Neuronal stem cell (in vitro differentiated cells): ENCODE measurements at regions not wholly inside any gene's neighbourhood (a gene's known extent, or its start where the extent isn't known, plus 50 kb on each side); places are given as distances from the start of the nearest gene placed in this dataset.

Source experiments
- DNase-seq: peaks from one replicate; pipeline ENCODE4 v3.0.0-alpha.2; 2013; ENCODE audit warnings: low spot score
- H2AFZ ChIP-seq: one replicate; pipeline ENCODE4 v1.6.1; 2013; ENCODE audit warnings: mild to moderate bottlenecking, low read length, inconsistent platforms
- H2AK5ac ChIP-seq: 2 replicates; pipeline ENCODE4 v1.6.1; 2013; ENCODE audit warnings: low read depth, mild to moderate bottlenecking, inconsistent platforms, low read length, moderate library complexity, mixed read lengths
- H2BK120ac ChIP-seq: 2 replicates; pipeline ENCODE4 v1.6.1; 2013; ENCODE audit warnings: low read depth, mild to moderate bottlenecking, inconsistent platforms, low read length, moderate library complexity, mixed read lengths
- H2BK12ac ChIP-seq: one replicate; pipeline ENCODE4 v1.6.1; 2013; ENCODE audit warnings: low read length, inconsistent platforms
- H2BK15ac ChIP-seq: 2 replicates; pipeline ENCODE4 v1.6.1; 2013; ENCODE audit warnings: mild to moderate bottlenecking, low read length, inconsistent platforms, mixed read lengths
- H2BK5ac ChIP-seq: one replicate; pipeline ENCODE4 v1.6.1; 2013; ENCODE audit warnings: inconsistent platforms, mild to moderate bottlenecking, low read length, moderate library complexity
- H3K14ac ChIP-seq: one replicate; pipeline ENCODE4 v1.6.1; 2013; ENCODE audit warnings: low read length, inconsistent platforms
- H3K18ac ChIP-seq: 2 replicates; pipeline ENCODE4 v1.6.1; 2013; ENCODE audit warnings: low read length, inconsistent platforms
- H3K23ac ChIP-seq: 2 replicates; pipeline ENCODE4 v1.6.1; 2013; ENCODE audit warnings: low read depth, mild to moderate bottlenecking, mixed read lengths, low read length, inconsistent platforms; ENCODE audit not compliant: poor library complexity
- H3K27ac ChIP-seq: replicated peaks from 3 replicates; pipeline ENCODE4 v1.5.1; 2013; ENCODE audit warnings: low read length, inconsistent platforms
- H3K27me3 ChIP-seq, 3 experiments: 2 replicates each; pipeline ENCODE4 v1.6.1; 2013; ENCODE audit warnings: low read length in 3 of 3, mild to moderate bottlenecking in 2 of 3, inconsistent platforms in 1 of 3, low read depth in 1 of 3, mixed read lengths in 1 of 3, moderate library complexity in 1 of 3; ENCODE audit not compliant: control insufficient read depth in 3 of 3, insufficient read depth in 3 of 3
- H3K36me3 ChIP-seq, 2 donors: replicated peaks in 1 of 2; 2 replicates each; pipeline ENCODE4 v1.6.1; 2013; ENCODE audit warnings: low read length in 2 of 2; ENCODE audit not compliant: control insufficient read depth in 2 of 2, insufficient read depth in 2 of 2
- H3K4ac ChIP-seq: 2 replicates; pipeline ENCODE4 v1.6.1; 2013; ENCODE audit warnings: inconsistent platforms, mild to moderate bottlenecking, low read length, moderate library complexity
- H3K4me1 ChIP-seq, 2 donors: 1 replicate in 1 of 2; 2 replicates in 1 of 2; pipeline ENCODE4 v1.6.1; 2013; ENCODE audit warnings: low read length in 2 of 2, low read depth in 1 of 2; ENCODE audit not compliant: control insufficient read depth in 2 of 2, insufficient read depth in 1 of 2
- H3K4me2 ChIP-seq: one replicate; pipeline ENCODE4 v1.6.1; 2013; ENCODE audit warnings: mild to moderate bottlenecking, low read length, inconsistent platforms; ENCODE audit not compliant: insufficient read depth, poor library complexity, severe bottlenecking
- H3K4me3 ChIP-seq, 2 donors: 2 replicates each; pipeline ENCODE4 v1.5.1; 2013; ENCODE audit warnings: low read length in 2 of 2, mild to moderate bottlenecking in 2 of 2, inconsistent platforms in 1 of 2, moderate library complexity in 1 of 2
- H3K79me1 ChIP-seq: one replicate; pipeline ENCODE4 v1.6.1; 2013; ENCODE audit warnings: low read depth, mild to moderate bottlenecking, inconsistent platforms, low read length, moderate library complexity
- H3K9ac ChIP-seq: one replicate; pipeline ENCODE4 v1.6.1; 2013; ENCODE audit warnings: mild to moderate bottlenecking, low read depth, low read length, inconsistent platforms; ENCODE audit not compliant: poor library complexity
- H3K9me3 ChIP-seq, 2 donors: replicated peaks in 1 of 2; 2 replicates each; pipeline versions ENCODE3 to v1.6.1; 2013; ENCODE audit warnings: low read length in 2 of 2, mild to moderate bottlenecking in 2 of 2, inconsistent platforms in 1 of 2, low read depth in 1 of 2, mixed read lengths in 1 of 2, moderate library complexity in 1 of 2; ENCODE audit not compliant: control insufficient read depth in 2 of 2, insufficient read depth in 1 of 2
- H4K8ac ChIP-seq: one replicate; pipeline ENCODE4 v1.6.1; 2013; ENCODE audit warnings: low read depth, mild to moderate bottlenecking, inconsistent platforms, low read length, moderate library complexity
- H4K91ac ChIP-seq: one replicate; pipeline ENCODE4 v1.6.1; 2013; ENCODE audit warnings: low read length, low read depth, mild to moderate bottlenecking, inconsistent platforms; ENCODE audit not compliant: poor library complexity
- WGBS, 2 donors: extraction: QIAGEN DNeasy Blood & Tissue Kit; methylation state at CpG; one replicate each; pipeline ENCODE4 v1.1.7; 2013; ENCODE audit warnings: missing lambda C conversion rate in 2 of 2, mixed read lengths in 1 of 2; ENCODE audit not compliant: insufficient read length in 2 of 2, insufficient replicate concordance in 1 of 2; ENCODE audit errors: extremely low coverage in 2 of 2; 5-methylcytosine and 5-hydroxymethylcytosine counted together

DNA sequence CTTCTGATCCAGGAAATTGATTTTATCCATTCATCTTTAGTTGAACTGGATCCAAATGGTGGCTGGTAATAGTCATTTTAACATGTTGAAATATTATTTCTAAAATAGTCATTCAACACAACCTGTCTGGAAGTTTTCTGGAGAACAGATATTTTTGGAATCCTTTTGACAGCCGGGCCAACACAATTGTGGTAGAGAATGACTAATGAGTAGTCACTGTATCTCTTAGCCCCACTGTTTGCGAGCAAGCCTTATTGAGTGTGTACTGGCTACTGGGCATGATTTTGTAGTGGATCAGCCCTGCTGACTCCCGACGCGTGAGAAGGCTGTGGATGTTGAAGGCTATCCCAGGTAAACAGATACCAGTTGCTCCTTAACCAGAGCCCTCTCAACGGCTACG, 383.4 kb downstream of the ZNF536 start:
- no peaks in the 10 kb centered on the region for H3K79me1 ChIP-seq
- no peak overlapping the region for H2BK5ac ChIP-seq
- H3K4me2 ChIP-seq: no peak overlapping the region
- H4K91ac ChIP-seq: no peak overlapping the region
- no peaks in the 10 kb centered on the region for H3K4me1 ChIP-seq
- no peak overlapping the region for H3K9ac ChIP-seq
- H3K4ac ChIP-seq: no peak overlapping the region
- WGBS, 2 donors: no CpG with 5 or more reads among the region's 7 CpGs
- no peak overlapping the region for H2AFZ ChIP-seq
- peaks cover 0 to 5% (median 0%) of the 10 kb centered on the region in 3 experiments for H3K27me3 ChIP-seq
- H3K23ac ChIP-seq: no peak overlapping the region
- no peak overlapping the region for H3K18ac ChIP-seq
- no peak overlapping the region for H2AK5ac ChIP-seq
- H4K8ac ChIP-seq: no peak overlapping the region
- no peak overlapping the region for H2BK15ac ChIP-seq
- H3K27ac ChIP-seq: no peak overlapping the region
- no peak overlapping the region for H3K4me3 ChIP-seq
- H2BK12ac ChIP-seq: no peak overlapping the region
- no peak for DNase-seq
- no peaks in the 10 kb centered on the region for H3K9me3 ChIP-seq
- H3K14ac ChIP-seq: no peak overlapping the region
- H2BK120ac ChIP-seq: no peak overlapping the region
- no peaks in the 10 kb centered on the region for H3K36me3 ChIP-seq

DNA sequence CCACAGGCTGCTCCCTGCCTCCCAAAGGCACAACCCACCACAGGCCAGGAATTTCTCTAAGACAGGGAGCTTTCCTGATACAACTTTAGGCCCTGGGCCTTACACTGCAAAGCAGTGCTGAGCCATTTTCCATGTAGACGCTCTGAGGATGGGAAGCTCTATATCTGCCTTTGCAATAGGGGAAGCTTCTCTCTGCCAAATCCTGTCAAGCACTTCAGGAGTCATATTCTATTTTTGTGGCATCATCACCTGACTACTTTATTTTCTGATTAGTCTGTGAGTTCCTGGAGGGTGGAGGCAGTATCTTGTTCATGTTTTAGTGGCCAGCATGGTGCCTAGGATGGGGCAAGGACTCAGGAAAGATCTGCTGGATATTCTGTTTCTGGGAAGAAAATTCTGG, 382.0 kb downstream of the ZNF536 start:
- H3K4me2 ChIP-seq: no peak overlapping the region
- no peaks in the 10 kb centered on the region for H3K79me1 ChIP-seq
- no peak for DNase-seq
- no peaks in the 10 kb centered on the region for H3K4me1 ChIP-seq
- no peak overlapping the region for H3K4ac ChIP-seq
- no peak overlapping the region for H3K14ac ChIP-seq
- no peak overlapping the region for H3K9ac ChIP-seq
- no peak overlapping the region for H3K23ac ChIP-seq
- no peak overlapping the region for H2BK12ac ChIP-seq
- no peak overlapping the region for H3K4me3 ChIP-seq
- H4K8ac ChIP-seq: no peak overlapping the region
- H3K27ac ChIP-seq: no peak overlapping the region
- no peak overlapping the region for H3K18ac ChIP-seq
- H4K91ac ChIP-seq: no peak overlapping the region
- H2BK120ac ChIP-seq: no peak overlapping the region
- no peak overlapping the region for H2BK15ac ChIP-seq
- no peaks in the 10 kb centered on the region for H3K9me3 ChIP-seq
- no peaks in the 10 kb centered on the region for H3K27me3 ChIP-seq
- H2AK5ac ChIP-seq: no peak overlapping the region
- no CpG with 5 or more reads among the region's 1 CpG for WGBS, 2 donors
- H2BK5ac ChIP-seq: no peak overlapping the region
- H2AFZ ChIP-seq: no peak overlapping the region
- H3K36me3 ChIP-seq: no peaks in the 10 kb centered on the region

- Histone ChIP-seq H3K9ac (no peak overlapping the region), H3K79me1 (no peaks in the 10 kb centered on the region), H2AK5ac (no peak overlapping the region), H3K14ac (no peak overlapping the region), H3K4me2 (no peak overlapping the region), H2BK5ac (no peak overlapping the region), H3K4me3 (no peak overlapping the region), H3K18ac (no peak overlapping the region), H3K4me1 (no peaks in the 10 kb centered on the region), H3K23ac (no peak overlapping the region), H3K9me3 (no peaks in the 10 kb centered on the region), H4K8ac (no peak overlapping the region), H2BK12ac (no peak overlapping the region), H2AFZ (no peak overlapping the region), H2BK120ac (no peak overlapping the region), H3K36me3 (no peaks in the 10 kb centered on the region), H4K91ac (no peak overlapping the region), H3K27me3 (no peaks in the 10 kb centered on the region), H3K4ac (no peak overlapping the region), H2BK15ac (no peak overlapping the region), H3K27ac (no peak overlapping the region)
- WGBS, 2 donors: no CpG with 5 or more reads among the region's 3 CpGs
- DNase-seq: no peak
Observed at GRCh38 chr19:30752876-30753275, 380.7 kb downstream of the ZNF536 start.

DNA sequence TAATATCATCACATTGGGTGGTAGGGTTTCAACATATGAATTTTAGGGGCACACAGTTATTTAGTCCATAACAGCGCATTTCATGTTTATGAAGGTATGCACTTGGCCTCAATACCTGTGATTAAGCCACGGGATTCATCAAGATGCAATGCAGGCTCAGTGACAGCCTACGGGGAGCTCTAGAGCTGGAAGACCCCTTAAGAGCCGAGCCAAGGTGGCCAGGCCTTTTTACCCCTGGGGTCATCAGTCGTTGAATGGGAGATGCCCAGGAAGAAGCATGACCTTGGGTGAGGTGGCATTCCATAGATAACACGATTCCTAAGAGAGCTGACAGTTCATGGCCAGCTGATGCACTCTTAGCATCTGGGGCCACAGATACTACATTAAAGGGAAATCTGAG, 380.0 kb downstream of the ZNF536 start:
- no peaks in the 10 kb centered on the region for H3K79me1 ChIP-seq
- no peaks in the 10 kb centered on the region for H3K27me3 ChIP-seq
- H4K8ac ChIP-seq: no peak overlapping the region
- no peaks in the 10 kb centered on the region for H3K36me3 ChIP-seq
- no peak overlapping the region for H2BK5ac ChIP-seq
- H3K4ac ChIP-seq: no peak overlapping the region
- H3K4me1 ChIP-seq: no peaks in the 10 kb centered on the region
- H2BK120ac ChIP-seq: no peak overlapping the region
- H4K91ac ChIP-seq: no peak overlapping the region
- H3K18ac ChIP-seq: no peak overlapping the region
- no peak overlapping the region for H2AFZ ChIP-seq
- H3K14ac ChIP-seq: no peak overlapping the region
- H3K4me3 ChIP-seq: no peak overlapping the region
- H3K23ac ChIP-seq: no peak overlapping the region
- no peak overlapping the region for H2BK15ac ChIP-seq
- no peak overlapping the region for H2AK5ac ChIP-seq
- H2BK12ac ChIP-seq: no peak overlapping the region
- DNase-seq: no peak
- H3K9me3 ChIP-seq: no peaks in the 10 kb centered on the region
- no peak overlapping the region for H3K9ac ChIP-seq
- no CpG with 5 or more reads among the region's 6 CpGs for WGBS, 2 donors
- H3K27ac ChIP-seq: no peak overlapping the region
- no peak overlapping the region for H3K4me2 ChIP-seq
